NCI-H128 (cell line): ENCODE measurements at regions not wholly inside any gene's neighbourhood (a gene's known extent, or its start where the extent isn't known, plus 50 kb on each side); places are given as distances from the start of the nearest gene placed in this dataset.
"Not testable (repeated sequence)": the region's sequence is repeated elsewhere in the genome, so short reads cannot be mapped to it uniquely, and the experiment has no call there.

Experiments used
- DNase-seq: peaks from one replicate; lab custom pipeline; 2025; ENCODE audit not compliant: unreplicated experiment; lab: John Stamatoyannopoulos, UW

DNA sequence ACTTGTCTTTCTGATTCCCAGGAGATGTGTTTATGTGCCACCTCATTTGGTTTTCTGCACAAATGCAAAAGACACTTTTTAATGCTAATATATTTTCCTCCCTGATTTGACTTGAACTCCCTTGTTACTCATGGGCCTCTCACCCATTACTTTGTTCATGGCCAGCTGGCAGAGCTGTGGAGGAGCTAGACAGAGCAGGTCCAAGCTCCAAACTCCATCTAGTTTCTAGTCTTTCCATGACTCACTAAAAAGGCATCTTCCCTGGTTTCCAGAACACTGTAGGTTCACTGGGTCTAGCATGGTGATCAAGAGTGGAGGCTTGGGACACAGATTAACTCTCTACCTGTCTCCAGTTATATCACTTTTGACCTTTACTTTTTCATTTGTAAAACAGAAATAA, 161.0 kb upstream of the SLC28A3 start:
- no peak for DNase-seq

DNA sequence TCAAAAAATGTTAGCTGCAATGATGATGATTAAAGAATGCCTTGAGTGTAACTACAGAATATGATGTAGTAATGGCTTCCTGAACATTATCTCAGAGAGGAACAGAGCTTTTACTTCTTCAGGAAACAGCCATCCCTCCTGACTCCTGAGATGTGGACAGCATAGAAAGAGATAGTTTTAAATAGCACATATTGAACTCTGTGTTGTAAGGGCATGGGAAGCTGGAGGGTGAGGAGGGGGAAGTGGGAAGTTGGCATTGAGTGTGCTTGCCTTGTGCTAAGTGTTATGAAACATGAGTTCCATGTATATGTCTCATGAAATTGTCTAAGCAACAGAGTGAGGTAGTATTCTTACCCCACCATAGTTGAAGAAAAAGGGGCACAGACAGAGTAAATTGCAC, 161.5 kb upstream of the SLC28A3 start:
- no peak for DNase-seq

DNA sequence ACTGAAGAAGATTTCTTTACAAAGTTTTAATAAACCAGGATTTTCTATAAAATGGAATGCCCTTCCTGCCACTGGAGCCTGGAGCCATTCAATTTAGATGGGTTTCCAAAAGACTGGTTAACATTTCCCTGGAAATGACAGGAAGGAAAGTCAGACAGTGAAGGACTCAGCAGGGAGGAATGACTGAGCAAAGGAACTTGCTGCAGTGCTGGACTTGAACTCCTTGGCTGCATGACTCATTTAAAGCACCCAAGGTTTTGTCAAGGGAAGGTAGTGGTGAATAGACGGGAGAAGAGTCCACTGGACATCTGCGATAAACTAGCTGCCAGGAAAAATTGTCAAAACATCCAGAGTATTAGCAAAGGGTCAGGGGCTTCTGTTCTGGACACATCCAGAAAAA, 163.8 kb upstream of the SLC28A3 start:
- no peak for DNase-seq

DNA sequence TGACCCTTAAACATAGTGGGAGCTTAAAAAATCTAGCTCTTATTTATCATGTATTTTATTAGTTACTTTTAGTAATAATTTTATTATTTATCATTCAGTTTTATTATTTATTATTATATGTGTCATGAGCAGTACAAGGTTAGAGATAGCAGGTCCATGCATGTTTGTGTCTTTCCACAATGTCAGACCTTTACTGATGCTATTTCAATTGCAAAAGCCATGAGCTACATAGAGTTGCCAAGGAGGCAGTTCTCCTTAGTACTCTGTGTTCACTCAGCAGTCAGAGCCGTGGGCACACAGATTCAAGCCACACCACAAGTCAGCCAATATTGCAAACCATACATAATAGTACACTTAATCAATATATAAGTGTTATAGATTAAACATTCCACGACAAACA, 157.9 kb upstream of the NTRK2 start:
- DNase-seq, result no peak

DNA sequence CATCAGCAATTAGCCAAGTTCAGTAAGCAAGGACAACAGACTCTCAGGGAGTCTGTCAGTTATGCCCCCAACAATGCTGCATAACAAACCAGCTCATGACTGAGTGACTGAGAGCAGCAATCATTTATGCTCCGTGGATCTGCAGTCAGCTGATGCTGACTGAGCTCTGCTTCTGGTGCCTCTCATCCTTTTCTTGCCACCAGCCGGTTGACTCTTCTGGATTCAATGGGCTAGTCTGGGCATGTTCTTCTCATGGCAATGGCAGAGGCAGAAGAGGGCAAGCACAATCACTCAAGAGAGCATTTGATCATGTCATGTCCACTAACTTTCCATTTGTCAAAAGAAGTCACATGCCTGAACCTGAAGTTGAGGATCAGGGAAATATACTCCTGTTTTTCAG, 157.0 kb upstream of the NTRK2 start:
- DNase-seq, result no peak

DNA sequence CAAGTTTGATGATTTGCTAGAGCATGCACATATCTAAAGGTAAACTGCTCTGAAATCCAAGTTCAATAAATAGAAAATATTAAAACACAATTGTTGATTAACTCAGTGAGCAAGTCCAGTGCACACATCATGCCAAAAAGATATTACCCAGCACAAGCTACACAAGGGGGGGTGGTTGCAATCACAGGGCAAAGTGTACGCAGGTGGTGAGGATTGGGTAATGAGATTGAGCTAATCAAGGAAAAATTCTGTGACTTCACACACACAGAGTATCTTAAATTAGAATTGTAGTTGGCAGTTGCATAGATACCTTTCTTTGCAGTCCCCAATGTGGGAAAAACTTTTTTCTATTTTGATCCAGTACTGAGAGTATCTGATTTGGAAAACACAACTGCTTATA, 156.1 kb upstream of the NTRK2 start:
- DNase-seq, result no peak

DNA sequence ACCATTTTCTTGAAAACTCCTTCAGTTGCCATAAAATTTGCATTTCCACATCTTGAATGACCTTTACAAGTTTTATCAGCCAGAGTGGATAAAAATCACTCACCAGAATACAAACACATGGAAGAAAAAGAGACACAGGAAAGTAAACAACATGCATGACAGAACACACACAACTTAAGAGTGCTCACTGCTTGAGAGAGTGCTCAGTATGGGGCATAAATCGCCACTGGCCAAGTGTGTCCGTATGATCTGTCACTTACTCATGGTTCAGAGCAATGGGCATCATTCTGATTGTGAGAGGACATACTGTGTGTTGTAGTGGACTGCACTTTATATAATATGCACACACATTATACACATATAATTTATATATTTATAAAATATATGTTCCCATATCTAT, 155.6 kb upstream of the NTRK2 start:
- DNase-seq, result no peak

DNA sequence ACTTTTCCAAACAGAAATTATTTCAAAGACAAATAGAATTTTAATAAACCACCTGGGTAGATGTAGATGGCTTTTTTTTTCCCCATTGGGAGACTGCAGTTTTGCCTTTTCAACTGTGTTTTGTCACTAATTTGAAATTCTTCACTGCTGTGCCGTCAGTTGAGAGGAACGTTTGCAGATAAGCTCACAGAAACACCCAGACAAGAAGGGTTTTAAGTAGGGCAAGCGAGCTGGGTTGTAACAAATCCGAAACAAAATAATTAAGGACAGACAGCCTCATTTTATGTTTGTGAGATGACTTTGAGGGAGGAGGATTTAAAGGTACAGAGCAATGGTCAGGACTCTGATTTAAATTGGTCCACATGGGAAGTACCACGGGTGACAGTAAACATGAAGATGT, 155.1 kb upstream of the NTRK2 start:
- no peak for DNase-seq

DNA sequence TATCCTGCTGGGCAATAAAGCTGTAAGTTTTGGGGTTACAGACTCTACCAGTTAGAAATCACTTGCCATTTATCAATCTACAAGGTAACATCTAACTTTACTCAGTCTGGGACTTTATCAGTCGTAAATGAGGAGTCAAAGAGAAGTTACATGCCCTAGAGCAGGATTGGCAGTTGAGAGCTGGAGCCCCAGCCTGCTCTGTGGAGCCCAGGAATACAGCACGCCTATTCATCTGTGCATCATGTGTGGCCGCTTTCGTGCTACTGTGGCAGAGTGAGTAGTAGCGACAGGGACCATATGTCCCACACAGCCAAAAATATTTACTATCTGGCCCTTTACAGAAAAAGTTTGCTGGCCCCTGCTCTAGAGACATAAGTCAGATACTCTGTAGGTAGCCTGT, 152.5 kb upstream of the NTRK2 start:
- DNase-seq, result no peak

DNA sequence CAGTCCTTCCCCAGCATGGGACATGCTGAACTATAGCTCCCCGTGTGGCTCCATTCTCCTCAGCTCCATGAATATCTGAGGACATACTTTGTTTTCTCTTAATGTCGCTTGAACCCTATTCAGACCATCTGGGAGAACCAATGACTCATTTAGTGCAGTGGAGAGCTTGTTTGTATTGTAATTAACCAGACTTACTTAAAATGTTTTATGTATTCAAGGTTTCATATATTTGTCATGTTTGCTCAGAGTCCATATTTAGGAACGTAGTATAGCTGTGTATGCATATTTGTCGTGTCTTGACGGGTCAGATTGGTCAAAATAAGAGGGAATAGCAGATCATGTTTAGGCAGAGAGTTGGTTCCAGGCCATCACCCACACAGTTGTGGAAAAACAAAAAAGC, 150.1 kb upstream of the NTRK2 start:
- no peak for DNase-seq

DNA sequence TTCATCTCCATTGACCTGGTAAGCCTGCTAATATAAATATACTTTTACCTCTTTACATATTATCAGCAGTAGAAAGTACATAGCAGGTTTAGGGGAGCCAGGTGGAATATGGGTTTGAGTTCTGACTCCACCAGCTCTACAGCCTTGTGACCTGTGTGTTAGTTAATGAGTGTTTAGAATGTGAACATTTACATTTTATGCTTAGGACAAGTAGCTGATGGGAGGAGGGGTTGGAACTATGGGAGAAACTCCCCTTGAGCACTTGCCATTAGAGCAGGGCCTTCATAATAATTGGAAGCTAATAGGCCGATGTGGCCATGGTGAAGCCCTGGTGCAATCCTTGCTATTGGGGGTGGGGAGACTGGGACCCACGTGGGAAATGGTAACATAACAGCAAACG, 148.3 kb upstream of the NTRK2 start:
- DNase-seq, result no peak

DNA sequence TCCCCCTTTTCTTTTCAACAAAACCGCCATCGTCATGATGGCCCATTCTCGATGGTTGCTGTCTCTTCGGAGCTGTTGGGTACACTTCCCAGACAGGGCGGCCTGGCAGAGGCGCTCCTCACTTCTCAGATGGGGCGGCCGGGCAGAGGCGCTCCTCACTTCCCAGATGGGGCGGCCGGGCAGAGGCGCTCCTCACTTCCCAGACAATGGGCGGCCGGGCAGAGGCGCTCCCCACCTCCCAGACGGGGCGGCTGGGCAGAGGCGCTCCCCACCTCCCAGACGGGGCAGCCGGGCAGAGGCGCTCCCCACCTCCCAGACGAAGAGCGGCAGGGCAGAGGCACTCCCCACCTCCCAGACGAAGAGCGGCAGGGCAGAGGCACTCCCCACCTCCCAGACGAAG, 143.3 kb upstream of the NTRK2 start:
- not testable (repeated sequence) for DNase-seq

DNA sequence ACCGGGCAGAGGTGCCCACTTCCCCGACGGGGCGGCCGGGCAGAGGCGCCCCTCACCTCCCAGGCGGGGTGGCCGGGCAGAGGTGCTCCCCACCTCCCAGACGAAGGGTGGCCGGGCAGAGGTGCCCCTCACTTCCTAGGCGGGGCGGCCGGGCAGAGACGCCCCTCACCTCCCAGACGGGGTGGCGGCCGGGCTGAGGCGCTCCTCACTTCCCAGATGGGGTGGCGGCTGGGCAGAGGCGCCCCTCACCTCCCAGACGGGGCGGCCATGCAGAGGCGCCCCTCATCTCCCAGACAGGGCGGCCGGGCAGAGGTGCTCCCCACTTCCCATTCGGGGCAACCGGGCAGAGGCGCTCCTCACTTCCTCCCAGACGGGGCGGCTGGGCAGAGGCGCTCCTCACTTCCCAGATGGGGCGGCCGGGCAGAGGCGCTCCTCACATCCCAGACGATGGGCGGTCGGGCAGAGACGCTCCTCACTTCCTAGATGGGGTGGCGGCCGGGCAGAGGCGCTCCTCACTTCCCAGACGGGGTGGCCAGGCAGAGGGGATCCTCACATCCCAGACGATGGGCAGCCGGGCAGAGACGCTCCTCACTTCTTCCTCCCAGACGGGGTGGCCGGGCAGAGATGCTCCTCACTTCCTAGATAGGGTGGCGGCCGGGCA, 142.3 kb upstream of the NTRK2 start:
- DNase-seq, result not testable (repeated sequence)

DNA sequence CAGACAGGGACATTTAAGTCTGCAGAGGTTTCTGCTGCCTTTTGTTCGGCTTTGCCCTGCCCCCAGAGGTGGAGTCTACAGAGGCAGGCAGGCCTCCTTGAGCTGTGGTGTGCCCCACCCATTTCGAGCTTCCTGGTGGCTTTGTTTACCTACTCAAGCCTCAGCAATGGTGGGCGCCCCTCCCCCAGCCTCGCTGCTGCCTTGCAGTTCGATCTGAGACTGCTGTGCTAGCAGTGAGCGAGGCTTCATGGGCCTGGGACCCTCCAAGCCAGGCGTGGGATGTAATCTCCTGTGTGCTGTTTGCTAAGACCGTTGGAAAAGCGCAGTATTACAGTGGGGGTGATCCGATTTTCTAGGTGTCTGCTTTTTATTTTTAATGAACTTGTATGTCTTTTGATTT, 133.6 kb upstream of the NTRK2 start:
- DNase-seq, result not testable (repeated sequence)

DNA sequence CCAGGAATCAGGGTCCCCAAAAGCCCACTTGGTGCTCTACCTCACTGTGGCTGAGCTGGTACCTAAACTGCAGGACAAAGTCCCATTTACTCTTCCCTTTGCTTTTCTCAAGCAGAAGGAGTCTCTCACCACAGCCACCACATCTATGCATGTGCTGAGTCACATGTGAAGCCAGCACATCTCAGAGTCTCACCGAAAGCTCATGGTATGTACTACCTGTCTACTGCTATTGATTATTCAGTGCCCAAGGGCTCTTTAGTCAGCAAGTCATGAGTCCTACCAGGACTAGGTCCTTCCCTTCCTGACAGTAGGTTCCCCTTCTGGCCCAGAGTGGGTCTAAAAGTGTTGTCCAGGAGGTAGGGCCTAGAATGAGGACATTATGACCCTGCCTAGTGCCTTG, 130.7 kb upstream of the NTRK2 start:
- no peak for DNase-seq

DNA sequence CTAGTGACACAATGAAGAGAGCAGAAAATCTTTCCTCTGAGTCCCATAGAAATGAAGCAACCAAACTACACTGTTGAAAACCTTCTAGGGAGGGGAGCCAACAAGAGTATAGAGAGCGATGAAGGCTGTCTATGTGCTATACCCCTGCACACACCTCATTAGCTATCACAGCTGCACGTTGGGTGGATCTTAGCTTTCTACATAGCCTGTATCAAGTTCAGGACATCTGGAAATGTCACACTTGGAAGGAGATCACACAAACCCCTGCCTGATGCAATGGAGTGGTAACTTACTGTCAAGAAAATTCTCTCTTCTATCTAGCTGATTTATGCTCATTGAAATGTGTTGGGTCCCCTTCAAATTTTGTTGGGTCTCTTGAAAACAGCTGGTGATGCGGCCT, 127.0 kb upstream of the NTRK2 start:
- no peak for DNase-seq

DNA sequence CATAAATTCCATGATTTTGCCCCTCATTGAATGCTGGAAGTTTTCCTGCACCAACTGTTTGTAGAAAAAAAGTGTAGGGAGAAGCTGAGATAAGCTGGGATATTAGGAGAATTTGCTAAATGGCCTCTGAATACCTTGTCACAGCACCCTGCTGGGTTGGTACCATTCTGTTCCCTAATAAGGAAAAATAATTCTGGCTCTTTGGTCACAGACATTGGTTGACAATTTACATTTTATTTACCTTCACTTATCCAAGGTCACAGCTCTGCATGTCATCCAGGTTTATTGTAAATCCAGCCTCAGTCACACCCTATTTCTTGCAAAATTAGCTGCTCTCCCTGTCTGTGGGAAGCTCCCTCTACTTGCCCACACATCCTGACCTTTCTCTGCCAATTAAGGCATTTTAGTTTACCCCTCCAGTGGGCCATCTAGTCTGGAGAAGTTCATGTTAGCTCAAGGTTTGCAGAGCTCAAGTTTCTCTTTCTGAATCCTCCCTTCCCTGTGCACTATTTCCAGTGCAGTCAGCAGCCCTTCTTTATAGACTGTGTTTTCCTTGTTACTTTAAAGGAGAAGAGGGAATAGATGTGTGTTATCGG, 115.4 kb upstream of the NTRK2 start:
- DNase-seq, result no peak

DNA sequence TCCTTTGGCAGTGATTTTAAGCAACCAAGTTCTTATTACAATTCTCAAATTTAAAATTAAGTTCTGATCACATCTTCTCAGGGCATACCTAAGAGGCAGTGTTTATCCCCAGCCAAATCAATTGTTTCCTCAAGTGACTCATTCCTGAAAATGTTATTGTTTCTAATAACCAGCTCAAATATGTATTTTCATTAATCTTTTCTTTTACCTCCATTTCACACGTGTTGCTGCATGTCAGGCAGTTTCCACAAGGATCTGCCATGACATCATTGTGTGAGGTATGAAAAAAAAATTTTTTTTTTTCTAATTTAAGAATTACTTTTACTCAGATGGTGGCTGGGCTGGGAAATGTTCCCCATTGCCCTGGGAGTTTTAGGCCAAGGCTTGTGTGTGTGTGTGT, 113.0 kb upstream of the NTRK2 start:
- no peak for DNase-seq

DNA sequence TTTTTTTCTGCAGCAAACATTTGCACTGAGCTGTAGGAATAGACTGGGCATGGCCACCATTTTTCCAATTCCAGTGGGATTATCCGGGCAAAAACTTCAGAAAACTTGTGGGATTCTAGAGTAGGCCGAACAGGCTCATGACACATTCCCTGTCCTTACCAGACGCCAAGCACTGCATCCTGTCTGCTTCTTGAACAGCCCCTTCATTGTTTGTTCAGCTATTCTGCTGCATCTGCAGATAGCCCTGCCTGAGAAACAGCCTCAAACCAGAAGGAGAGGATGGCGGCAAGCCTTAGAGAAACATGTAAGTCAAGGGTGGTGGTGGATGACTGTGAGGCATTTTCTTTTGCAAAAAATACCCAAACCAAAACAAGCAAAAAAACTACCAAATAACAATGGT, 111.8 kb upstream of the NTRK2 start:
- no peak for DNase-seq

DNA sequence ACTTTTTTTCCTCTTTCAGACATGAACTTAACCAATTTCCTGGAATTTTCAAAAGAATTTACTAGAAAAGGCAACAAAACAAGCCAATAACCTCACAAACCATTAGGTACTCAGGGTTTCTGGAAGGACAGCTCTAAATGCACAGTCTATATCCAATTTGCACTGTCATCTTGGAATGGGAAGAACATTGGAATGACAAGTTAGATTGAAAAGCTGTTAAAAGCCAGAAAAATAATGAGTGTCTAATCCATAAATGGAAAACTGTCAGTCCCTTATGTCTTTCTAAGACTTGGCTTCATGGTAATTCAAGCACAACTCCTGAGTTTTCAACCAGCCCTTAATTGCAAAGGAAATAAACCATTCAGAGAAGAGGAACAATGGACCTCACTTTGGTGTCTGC, 105.8 kb upstream of the NTRK2 start:
- DNase-seq, result no peak

DNA sequence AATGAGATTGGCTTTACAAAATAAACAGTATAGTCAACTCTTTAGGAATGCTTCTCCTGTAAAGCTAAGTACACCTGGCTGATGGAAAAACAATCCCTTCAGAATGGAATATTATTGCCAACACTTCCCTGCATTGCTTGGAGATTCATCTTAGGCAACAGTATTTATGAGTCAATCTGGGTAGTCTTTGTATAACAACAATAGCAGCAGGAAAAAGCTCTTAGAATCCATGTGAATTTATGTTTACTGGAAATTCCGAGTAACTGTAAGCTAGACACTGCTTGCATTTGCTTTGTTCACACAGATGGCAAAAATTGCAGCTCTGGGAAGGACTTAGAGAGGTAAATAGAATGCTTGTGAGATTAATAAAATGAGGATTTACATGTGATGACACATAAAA, 101.7 kb upstream of the NTRK2 start:
- no peak for DNase-seq

DNA sequence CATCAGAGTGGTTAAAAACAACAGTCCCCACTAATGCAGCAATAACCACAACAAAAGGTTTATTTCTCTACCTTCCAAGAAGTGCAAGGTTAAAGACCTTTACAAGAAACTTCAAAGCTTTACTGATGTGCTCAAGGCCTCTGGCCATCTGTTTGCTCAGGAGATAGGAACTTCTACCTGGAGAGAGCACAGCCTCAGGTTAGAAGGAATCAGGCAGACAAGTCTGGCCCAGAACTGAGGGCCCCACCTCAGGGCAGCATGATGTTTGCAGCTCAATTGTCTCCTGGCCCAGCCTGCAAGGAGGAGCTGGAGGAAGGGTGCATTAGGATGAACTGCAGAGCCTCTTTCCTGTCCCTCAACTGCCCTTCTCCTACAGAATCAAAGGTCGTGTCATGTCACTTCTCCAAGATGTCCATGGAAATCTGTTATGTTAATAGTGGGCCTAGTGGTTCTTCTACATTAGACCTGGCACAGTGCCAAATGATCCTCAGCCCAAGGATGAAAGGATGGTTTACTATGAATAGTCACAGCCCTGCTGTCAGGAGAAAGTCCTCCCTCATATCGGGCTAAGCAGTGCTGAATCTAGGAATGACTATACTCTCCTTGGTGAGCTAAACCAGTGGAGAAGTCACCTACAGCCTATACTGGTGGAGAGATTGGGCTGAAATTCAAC, 98.9 kb upstream of the NTRK2 start:
- DNase-seq, result no peak

DNA sequence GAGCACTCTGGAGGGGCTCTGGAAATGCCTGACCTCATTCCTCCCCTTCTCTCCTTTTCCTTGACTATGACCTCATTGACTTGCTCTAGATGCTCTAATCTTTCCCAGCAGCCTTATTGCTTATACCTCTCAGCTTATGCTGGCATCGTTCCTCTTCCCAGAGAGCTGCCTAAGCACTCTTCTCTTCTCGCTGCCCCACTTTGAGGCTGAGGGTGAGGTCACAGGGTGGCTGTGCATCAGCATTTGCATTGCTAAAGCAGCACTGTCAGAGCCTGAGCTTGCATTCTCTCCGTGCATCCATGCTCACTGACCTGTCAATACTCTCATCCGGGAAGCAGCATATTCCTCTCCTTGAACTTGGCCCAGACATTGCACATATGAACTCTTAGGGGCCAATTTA, 96.4 kb upstream of the NTRK2 start:
- DNase-seq, result no peak
